C1 segment of cervical spinal cord (tissue), 14 donors: ENCODE measurements at regions not wholly inside any gene's neighbourhood (a gene's known extent, or its start where the extent isn't known, plus 50 kb on each side); places are given as distances from the start of the nearest gene placed in this dataset.

Source experiments
- DNase-seq, 14 donors: peaks; one replicate each; lab custom pipeline; 2025; lab: John Stamatoyannopoulos, UW

GRCh38 chr6:156519940-156520339 is 257.2 kb upstream of the ARID1B start:
- no peak for DNase-seq

- no peak for DNase-seq
Measured at GRCh38 chr6:156517088-156517487, 260.1 kb upstream of the ARID1B start.

GRCh38 chr6:156515242-156515641 is 261.9 kb upstream of the ARID1B start:
- no peak for DNase-seq

- no peak for DNase-seq
Measured at GRCh38 chr6:156513504-156513903, 263.7 kb upstream of the ARID1B start.

GRCh38 chr6:156511570-156511969 is 265.6 kb upstream of the ARID1B start:
- DNase-seq: no peak

GRCh38 chr6:156511051-156511450 is 266.1 kb upstream of the ARID1B start:
- no peak for DNase-seq

GRCh38 chr6:156510242-156510641 is 266.9 kb upstream of the ARID1B start:
- DNase-seq: no peak

- no peak for DNase-seq
Measured at GRCh38 chr6:156509496-156509895, 267.7 kb upstream of the ARID1B start.

- no peak for DNase-seq
Measured at GRCh38 chr6:156508923-156509322, 268.3 kb upstream of the ARID1B start.

- DNase-seq: peak in 1 of 14 donors; percentile 44
Measured at GRCh38 chr6:156508126-156508525, 269.1 kb upstream of the ARID1B start.

GRCh38 chr6:156507656-156508055 is 269.5 kb upstream of the ARID1B start:
- DNase-seq: no peak

- no peak for DNase-seq
Measured at GRCh38 chr6:156507106-156507505, 270.1 kb upstream of the ARID1B start.

GRCh38 chr6:156502969-156503504 is 274.1 kb upstream of the ARID1B start:
- DNase-seq: no peak

- no peak for DNase-seq
Measured at GRCh38 chr6:156497618-156498017, 279.6 kb upstream of the ARID1B start.

GRCh38 chr6:156487877-156488276 is 289.3 kb upstream of the ARID1B start:
- no peak for DNase-seq

- DNase-seq: no peak
Measured at GRCh38 chr6:156485150-156485549, 292.0 kb upstream of the ARID1B start.

GRCh38 chr6:156474507-156475120 is 302.6 kb upstream of the ARID1B start:
- DNase-seq: no peak

- no peak for DNase-seq
Measured at GRCh38 chr6:156471000-156471399, 306.2 kb upstream of the ARID1B start.

- no peak for DNase-seq
Measured at GRCh38 chr6:156464100-156464878, 312.9 kb upstream of the ARID1B start.

- no peak for DNase-seq
Measured at GRCh38 chr6:156461647-156462046, 315.5 kb upstream of the ARID1B start.

GRCh38 chr6:156457601-156458000 is 319.6 kb upstream of the ARID1B start:
- no peak for DNase-seq

- DNase-seq: no peak
Measured at GRCh38 chr6:156455847-156456246, 321.3 kb upstream of the ARID1B start.

GRCh38 chr6:156454867-156455266 is 322.3 kb upstream of the ARID1B start:
- no peak for DNase-seq
